NCI-H460 (cell line): ENCODE measurements at regions not wholly inside any gene's neighbourhood (a gene's known extent, or its start where the extent isn't known, plus 50 kb on each side); places are given as distances from the start of the nearest gene placed in this dataset.

Experiments
- DNase-seq: peaks from one replicate; pipeline ENCODE4 v3.0.0-alpha.2; 2016; ENCODE audit warnings: low read depth; ENCODE audit errors: extremely low read depth

GRCh38 chr6:1124885-1125284, 187.0 kb upstream of the FOXQ1 start:
- no peak for DNase-seq

- DNase-seq, result no peak
Measured at GRCh38 chr6:1123386-1124375, 188.2 kb upstream of the FOXQ1 start.

- no peak for DNase-seq
Measured at GRCh38 chr6:1122083-1122482, 189.8 kb upstream of the FOXQ1 start.

DNA sequence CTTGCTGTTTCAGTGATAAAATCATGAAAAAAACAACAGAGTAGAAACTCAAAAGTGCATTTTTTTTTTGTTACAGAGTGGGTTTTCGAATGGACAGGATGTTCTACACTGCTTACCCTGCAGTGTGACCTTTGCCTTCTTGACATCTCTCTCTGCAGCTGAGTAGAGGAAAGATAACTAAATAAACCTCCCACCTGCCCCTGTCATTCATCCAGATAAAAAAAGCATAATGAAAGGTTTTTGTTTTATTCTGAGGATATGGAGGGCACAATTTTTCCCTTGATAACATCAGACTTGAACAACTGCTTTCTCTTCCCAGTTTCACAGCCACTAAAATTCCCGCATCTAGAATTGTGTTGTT, 193.6 kb upstream of the FOXQ1 start:
- DNase-seq, result no peak

DNA sequence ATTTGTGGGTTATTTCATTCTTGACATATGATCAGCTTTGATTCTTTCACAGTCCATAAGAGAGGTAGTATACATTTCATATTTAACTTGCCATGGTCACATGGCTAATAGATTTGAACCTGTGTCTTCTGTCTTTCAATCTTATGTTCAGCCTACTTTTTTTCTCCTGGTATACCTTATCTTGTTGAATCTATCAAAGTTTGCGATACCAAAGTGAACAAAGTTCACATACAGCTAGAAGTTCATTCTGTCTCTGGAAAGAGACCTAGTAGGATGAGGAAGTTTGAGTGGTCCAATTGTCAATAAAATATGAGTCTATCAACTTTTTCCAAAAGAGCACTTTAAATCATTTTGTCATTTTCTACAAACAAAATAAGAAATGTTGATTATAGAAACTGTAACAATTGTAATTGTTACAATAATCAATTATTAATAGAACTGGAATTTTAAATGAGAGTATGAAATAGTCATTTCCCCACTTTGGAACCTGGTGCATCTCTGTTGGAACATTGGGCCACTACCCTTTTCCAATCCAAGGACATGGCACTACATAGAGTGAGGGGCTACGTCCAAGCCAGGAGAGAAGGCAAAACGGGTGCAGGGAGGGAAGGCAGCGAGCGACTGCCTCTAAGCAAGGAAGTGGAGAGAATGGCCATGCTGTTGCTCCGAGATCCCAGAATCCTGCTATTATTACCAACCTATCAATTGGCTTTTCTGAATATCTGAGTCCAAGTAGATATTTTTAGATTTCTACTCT, 194.2 kb upstream of the FOXQ1 start:
- no peak for DNase-seq

DNA sequence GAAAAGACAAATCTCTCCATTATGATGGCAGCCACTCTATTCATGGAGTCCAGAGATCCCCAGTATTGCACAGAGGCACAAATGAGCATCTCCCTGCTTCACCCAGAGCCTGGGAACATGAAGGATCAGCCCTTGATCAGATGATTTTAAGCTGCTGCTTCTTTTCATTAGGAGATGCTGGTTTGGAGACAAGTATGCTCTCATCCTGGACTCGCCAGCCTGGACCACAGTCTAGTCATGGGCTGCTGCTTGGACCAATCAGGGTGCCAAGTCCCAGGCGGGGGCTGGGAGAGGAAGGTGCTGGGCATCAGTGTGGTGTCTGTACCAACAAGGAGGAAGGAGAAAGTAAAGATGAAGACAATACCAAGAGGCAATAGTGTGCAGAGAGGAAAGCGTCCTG, 195.7 kb upstream of the FOXQ1 start:
- no peak for DNase-seq

GRCh38 chr6:1113916-1114540, 197.9 kb upstream of the FOXQ1 start:
- DNase-seq, result no peak

- DNase-seq, result no peak
Measured at GRCh38 chr6:1111361-1111760, 200.5 kb upstream of the FOXQ1 start.

DNA sequence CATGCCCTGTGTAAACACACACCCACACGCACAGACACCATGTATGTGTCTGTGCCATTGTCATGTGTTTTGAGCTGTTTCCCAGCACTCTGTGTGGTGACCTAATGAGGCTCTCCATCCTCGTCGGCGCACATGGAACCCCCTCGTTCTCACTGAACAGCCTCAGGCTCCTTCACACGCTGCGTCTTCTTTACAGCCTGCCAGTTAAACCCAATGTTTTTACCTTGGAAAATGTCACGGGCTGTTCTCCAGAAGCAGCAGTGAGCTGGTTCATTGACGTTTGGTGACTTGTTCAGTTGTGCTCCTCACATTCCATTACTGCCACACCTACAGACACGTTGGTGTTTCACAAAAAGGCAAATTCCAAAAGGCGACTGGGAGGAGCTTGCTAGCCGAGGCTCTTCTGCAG, 201.0 kb upstream of the FOXQ1 start:
- no peak for DNase-seq

DNA sequence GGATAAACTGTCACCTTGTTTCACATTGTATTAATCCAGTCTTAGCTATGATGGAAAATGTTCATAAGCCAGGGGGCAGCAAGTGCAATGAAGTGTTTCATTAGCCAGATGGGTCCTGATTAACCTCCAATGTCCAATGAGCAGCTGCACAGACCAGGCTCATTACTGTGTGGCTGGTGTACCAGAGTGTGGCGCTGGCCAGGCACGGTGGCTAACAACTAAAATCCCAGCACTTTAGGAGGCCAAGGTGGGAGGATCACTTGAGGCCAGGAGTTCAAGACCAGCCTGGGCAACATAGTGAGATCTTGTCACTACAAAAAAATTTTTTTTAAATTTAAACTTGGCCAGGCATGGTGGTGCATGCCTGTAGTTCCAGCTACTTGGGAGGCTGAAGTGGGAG, 201.7 kb upstream of the FOXQ1 start:
- DNase-seq, result peak; percentile 4

DNA sequence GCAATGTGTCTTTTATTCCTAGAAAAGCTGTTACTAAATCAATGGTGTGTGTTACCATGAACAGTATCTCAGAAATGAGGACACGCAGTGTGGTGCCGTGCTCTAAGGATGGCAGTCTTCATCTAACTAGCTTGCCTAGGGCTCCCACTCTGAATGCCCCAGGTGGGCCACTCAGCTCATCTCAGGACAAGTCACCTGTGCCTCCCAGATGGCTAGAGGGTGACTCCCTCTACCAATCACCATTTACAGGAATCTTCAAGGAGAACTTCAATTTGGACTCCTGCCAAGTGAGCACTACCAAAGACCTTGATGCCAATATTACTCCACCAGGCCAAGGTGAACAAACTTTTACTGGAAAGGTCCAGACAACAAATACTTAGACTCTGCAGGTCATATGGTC, 202.8 kb upstream of the FOXQ1 start:
- no peak for DNase-seq

DNA sequence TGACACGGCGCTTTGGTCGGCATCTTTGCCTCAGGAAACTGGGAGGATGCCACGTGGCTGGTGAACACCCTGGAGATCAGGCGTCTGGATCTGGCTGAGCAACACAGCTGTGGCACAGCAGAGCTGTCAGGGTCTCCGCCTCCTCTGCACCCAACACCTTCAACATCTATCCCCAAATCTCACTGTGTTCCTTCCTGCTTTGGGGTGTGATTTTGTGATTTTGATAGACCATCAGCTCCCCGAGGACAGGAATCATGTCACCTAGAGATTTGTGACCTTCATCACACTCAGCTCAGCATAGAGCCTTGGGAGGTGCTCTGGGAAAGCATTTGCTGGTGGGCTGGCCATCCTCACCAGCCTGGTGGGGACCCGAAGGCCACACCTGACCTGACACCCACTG, 203.7 kb upstream of the FOXQ1 start:
- DNase-seq, result no peak

GRCh38 chr6:1107578-1107977, 204.3 kb upstream of the FOXQ1 start:
- DNase-seq, result no peak

- no peak for DNase-seq
Measured at GRCh38 chr6:1105833-1106400, 206.0 kb upstream of the FOXQ1 start.

- DNase-seq, result no peak
Measured at GRCh38 chr6:1104988-1105670, 206.8 kb upstream of the FOXQ1 start.

DNA sequence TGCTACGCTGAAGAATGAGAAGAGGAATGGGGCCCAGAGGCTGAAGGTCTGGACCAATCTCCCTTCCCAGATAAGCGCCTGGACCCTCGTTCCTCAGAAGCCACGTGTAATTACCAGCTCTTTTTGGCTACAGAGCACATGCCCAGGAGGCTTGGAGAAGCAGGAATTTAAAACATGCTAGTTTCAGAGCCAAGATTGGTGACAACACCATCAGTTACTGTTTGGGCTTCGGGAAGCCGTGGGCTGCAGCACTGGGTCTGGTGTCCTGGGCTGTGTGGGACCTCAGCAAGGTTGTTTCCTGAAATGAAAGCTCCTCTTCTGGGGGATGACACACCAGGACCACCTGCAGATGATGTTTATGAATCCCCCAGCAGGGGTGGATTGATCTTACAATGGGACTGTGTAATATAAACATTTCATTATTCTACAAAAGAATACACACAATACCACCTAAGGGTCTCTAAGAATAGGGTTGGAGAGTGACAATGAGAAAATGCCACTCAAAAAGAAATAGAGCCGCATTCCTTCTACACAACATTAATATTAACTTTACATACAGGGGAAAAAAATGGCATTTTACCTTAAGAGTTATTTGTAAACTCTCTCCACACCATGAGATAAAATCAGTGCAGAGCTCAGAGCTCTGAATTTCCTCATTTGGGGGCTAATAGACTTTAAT, 207.8 kb upstream of the FOXQ1 start:
- no peak for DNase-seq

DNA sequence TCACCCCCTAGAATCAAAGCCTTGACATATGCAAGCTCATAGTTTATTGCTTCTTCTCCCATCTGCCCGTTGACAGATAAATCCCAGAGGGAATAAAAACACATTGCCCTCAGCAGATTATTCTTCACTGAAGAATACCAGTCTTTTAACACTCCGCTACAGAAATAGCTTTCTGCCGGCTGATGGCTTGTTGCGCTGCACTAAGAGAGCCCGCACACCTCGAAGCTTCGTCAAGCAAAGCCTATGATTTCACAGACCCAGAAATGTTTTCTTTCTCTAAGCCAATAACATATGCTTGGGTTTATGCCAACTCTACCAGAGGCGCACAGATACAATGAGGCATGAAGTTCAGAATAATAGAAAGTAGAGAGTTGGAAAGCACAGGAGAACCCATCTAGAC, 208.9 kb upstream of the FOXQ1 start:
- DNase-seq, result no peak

DNA sequence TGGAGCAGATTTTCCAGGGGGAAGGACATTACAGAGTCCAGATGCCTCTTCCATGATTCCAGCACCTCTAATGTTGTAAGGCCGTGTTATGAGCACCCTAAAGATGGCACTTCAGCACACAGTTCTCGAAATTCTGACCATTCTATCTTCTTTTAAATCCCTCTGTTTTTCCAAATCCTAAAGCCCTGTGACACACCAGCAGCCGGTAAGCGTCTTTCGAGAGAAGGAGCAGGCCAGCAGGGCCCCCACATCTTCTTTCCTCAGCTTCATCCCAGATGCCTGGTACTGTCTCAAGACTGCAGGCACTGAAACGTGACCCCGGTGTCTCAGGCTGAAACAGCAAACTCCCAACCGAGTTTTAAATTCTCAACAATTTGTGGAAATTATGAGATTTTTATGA, 211.6 kb upstream of the FOXQ1 start:
- no peak for DNase-seq

- DNase-seq, result no peak
Measured at GRCh38 chr6:1099264-1099663, 212.6 kb upstream of the FOXQ1 start.
